Esophagus mucosa (tissue), 1 donor: ENCODE measurements at regions not wholly inside any gene's neighbourhood (a gene's known extent, or its start where the extent isn't known, plus 50 kb on each side); places are given as distances from the start of the nearest gene placed in this dataset.

Experiments
- ATAC-seq: fragments of 200-7000 bp; cut with Tn5 transposase; one replicate; pipeline ENCODE4 v1.9.1; 2020
- donor health status: DM: yes; HTN: yes; CAD: no.

- ATAC-seq = no peak
Measured at GRCh38 chr2:173740639-173741038, 224.5 kb downstream of the SP3 start.

GRCh38 chr2:173741759-173742158 is 223.4 kb downstream of the SP3 start:
- no peak for ATAC-seq

- no peak for ATAC-seq
Measured at GRCh38 chr2:173747035-173747434, 218.1 kb downstream of the SP3 start.

GRCh38 chr2:173749315-173749714 is 215.9 kb downstream of the SP3 start:
- ATAC-seq = no peak

- no peak for ATAC-seq
Measured at GRCh38 chr2:173750353-173750801, 214.8 kb downstream of the SP3 start.

GRCh38 chr2:173750831-173751230 is 214.3 kb downstream of the SP3 start:
- no peak for ATAC-seq

GRCh38 chr2:173751245-173751975 is 213.8 kb downstream of the SP3 start:
- ATAC-seq = no peak

GRCh38 chr2:173752152-173752551 is 213.0 kb downstream of the SP3 start:
- ATAC-seq = no peak

GRCh38 chr2:173753441-173753840 is 211.7 kb downstream of the SP3 start:
- ATAC-seq = no peak

GRCh38 chr2:173754165-173754564 is 211.0 kb downstream of the SP3 start:
- ATAC-seq = no peak

GRCh38 chr2:173754837-173755236 is 210.3 kb downstream of the SP3 start:
- ATAC-seq = no peak

- ATAC-seq = no peak
Measured at GRCh38 chr2:173755798-173756197, 209.4 kb downstream of the SP3 start.

GRCh38 chr2:173759959-173760358 is 205.2 kb downstream of the SP3 start:
- no peak for ATAC-seq

- no peak for ATAC-seq
Measured at GRCh38 chr2:173760553-173760952, 204.6 kb downstream of the SP3 start.

- no peak for ATAC-seq
Measured at GRCh38 chr2:173761603-173762119, 203.5 kb downstream of the SP3 start.

GRCh38 chr2:173762221-173762620 is 203.0 kb downstream of the SP3 start:
- ATAC-seq = no peak

- no peak for ATAC-seq
Measured at GRCh38 chr2:173762864-173763263, 202.3 kb downstream of the SP3 start.

- no peak for ATAC-seq
Measured at GRCh38 chr2:173763641-173764040, 201.5 kb downstream of the SP3 start.

GRCh38 chr2:173764094-173764493 is 201.1 kb downstream of the SP3 start:
- ATAC-seq = no peak

- no peak for ATAC-seq
Measured at GRCh38 chr2:173766537-173767289, 198.5 kb downstream of the SP3 start.

- ATAC-seq = no peak
Measured at GRCh38 chr2:173770947-173771678, 194.1 kb downstream of the SP3 start.

- no peak for ATAC-seq
Measured at GRCh38 chr2:173772205-173772604, 193.0 kb downstream of the SP3 start.

GRCh38 chr2:173773076-173773475 is 192.1 kb downstream of the SP3 start:
- ATAC-seq = peak; percentile 97
